H9 (cell line): ENCODE measurements at regions not wholly inside any gene's neighbourhood (a gene's known extent, or its start where the extent isn't known, plus 50 kb on each side); places are given as distances from the start of the nearest gene placed in this dataset.

Experiments
- DNase-seq: peaks from one replicate; pipeline ENCODE4 v3.0.0-alpha.2; 2017
- H2AFZ ChIP-seq: one replicate; pipeline ENCODE4 v1.6.1; 2013; ENCODE audit warnings: mild to moderate bottlenecking, low read length, control low read depth, moderate library complexity
- H2AK5ac ChIP-seq: 2 replicates; pipeline ENCODE4 v1.6.1; 2013; ENCODE audit warnings: low read length, control low read depth, mixed read lengths; ENCODE audit not compliant: insufficient read length
- H2BK120ac ChIP-seq: one replicate; pipeline ENCODE4 v1.6.1; 2013; ENCODE audit warnings: low read depth, mild to moderate bottlenecking, low read length, control low read depth, inconsistent platforms; ENCODE audit not compliant: poor library complexity, severe bottlenecking
- H2BK12ac ChIP-seq: 2 replicates; pipeline ENCODE4 v1.6.1; 2013; ENCODE audit warnings: low read length, control low read depth, mixed read lengths, low read depth; ENCODE audit not compliant: insufficient read length
- H2BK15ac ChIP-seq: 2 replicates; pipeline ENCODE4 v1.6.1; 2013; ENCODE audit warnings: low read depth, low read length, control low read depth
- H2BK20ac ChIP-seq: one replicate; pipeline ENCODE4 v1.6.1; 2013; ENCODE audit warnings: low read depth, mild to moderate bottlenecking, low read length, control low read depth, inconsistent platforms; ENCODE audit not compliant: poor library complexity, severe bottlenecking
- H2BK5ac ChIP-seq: 2 replicates; pipeline ENCODE4 v1.6.1; 2013; ENCODE audit warnings: low read length, control low read depth, mixed read lengths; ENCODE audit not compliant: insufficient read length
- H3K14ac ChIP-seq: 2 replicates; pipeline ENCODE4 v1.6.1; 2013; ENCODE audit warnings: low read length, control low read depth; ENCODE audit not compliant: insufficient read depth
- H3K18ac ChIP-seq: 2 replicates; pipeline ENCODE4 v1.6.1; 2013; ENCODE audit warnings: low read depth, mild to moderate bottlenecking, mixed read lengths, low read length, control low read depth; ENCODE audit not compliant: insufficient read length
- H3K23ac ChIP-seq: 2 replicates; pipeline ENCODE4 v1.6.1; 2013; ENCODE audit warnings: low read length, control low read depth, mixed read lengths, low read depth; ENCODE audit not compliant: insufficient read length
- H3K23me2 ChIP-seq: 2 replicates; pipeline ENCODE4 v1.6.1; 2013; ENCODE audit warnings: low read depth, mild to moderate bottlenecking, mixed read lengths, low read length, control low read depth; ENCODE audit not compliant: insufficient read length, poor library complexity, severe bottlenecking
- H3K27ac ChIP-seq: 2 replicates; pipeline ENCODE4 v1.5.1; 2013; ENCODE audit warnings: low read length, control low read depth, mixed read lengths, low read depth; ENCODE audit not compliant: insufficient read length
- H3K27me3 ChIP-seq: 2 replicates; pipeline ENCODE4 v1.6.1; 2013; ENCODE audit warnings: low read length, control low read depth, inconsistent platforms; ENCODE audit not compliant: insufficient read depth
- H3K4ac ChIP-seq: 2 replicates; pipeline ENCODE4 v1.6.1; 2013; ENCODE audit warnings: low read depth, mild to moderate bottlenecking, control low read depth, inconsistent platforms, low read length, moderate library complexity
- H3K4me1 ChIP-seq: 2 replicates; pipeline ENCODE4 v1.6.1; 2013; ENCODE audit warnings: low read length, control low read depth, inconsistent platforms; ENCODE audit not compliant: insufficient read depth
- H3K4me2 ChIP-seq: 2 replicates; pipeline ENCODE4 v1.6.1; 2013; ENCODE audit warnings: low read length, control low read depth, mixed read lengths; ENCODE audit not compliant: insufficient read length, insufficient read depth
- H3K56ac ChIP-seq: 2 replicates; pipeline ENCODE4 v1.6.1; 2013; ENCODE audit warnings: low read depth, mild to moderate bottlenecking, mixed read lengths, low read length, control low read depth; ENCODE audit not compliant: insufficient read length
- H3K79me1 ChIP-seq: 2 replicates; pipeline ENCODE4 v1.6.1; 2013; ENCODE audit warnings: low read depth, mild to moderate bottlenecking, moderate library complexity, low read length, control low read depth, inconsistent platforms; ENCODE audit not compliant: insufficient read depth, poor library complexity, severe bottlenecking
- H3K79me2 ChIP-seq: 2 replicates; pipeline ENCODE4 v1.6.1; 2013; ENCODE audit warnings: low read length, control low read depth, inconsistent platforms; ENCODE audit not compliant: insufficient read depth
- H3K9ac ChIP-seq: 2 replicates; pipeline ENCODE4 v1.6.1; 2013; ENCODE audit warnings: low read length, control low read depth, mixed read lengths; ENCODE audit not compliant: insufficient read length; ENCODE audit errors: extremely low read depth
- H3K9me3 ChIP-seq: one replicate; pipeline ENCODE4 v1.6.1; 2013; ENCODE audit warnings: low read depth, low read length, inconsistent platforms; ENCODE audit not compliant: control insufficient read depth
- H3T11ph ChIP-seq: one replicate; pipeline ENCODE4 v1.6.1; 2013; ENCODE audit warnings: mild to moderate bottlenecking, low read length, control low read depth, inconsistent platforms
- H4K20me1 ChIP-seq: one replicate; pipeline ENCODE4 v1.6.1; 2013; ENCODE audit not compliant: control insufficient read depth, insufficient read length, insufficient read depth
- H4K5ac ChIP-seq: 2 replicates; pipeline ENCODE4 v1.6.1; 2013; ENCODE audit warnings: low read depth, mild to moderate bottlenecking, mixed read lengths, low read length, control low read depth; ENCODE audit not compliant: insufficient read length
- H4K8ac ChIP-seq: replicated peaks from 2 replicates; pipeline ENCODE4 v1.6.1; 2013; ENCODE audit warnings: low read length, control low read depth, mixed read lengths, low read depth; ENCODE audit not compliant: insufficient read length
- H4K91ac ChIP-seq: 2 replicates; pipeline ENCODE4 v1.6.1; 2013; ENCODE audit warnings: low read depth, mild to moderate bottlenecking, moderate library complexity, mixed read lengths, low read length, control low read depth; ENCODE audit not compliant: insufficient read length
- H3K27ac Mint-ChIP-seq, 3 experiments: 2 replicates in 2 of 3; 3 replicates in 1 of 3; pipeline ENCODE4 v1.8.0; 2020 to 2021; ENCODE audit warnings: mixed read lengths in 3 of 3, mild to moderate bottlenecking in 1 of 3, moderate library complexity in 1 of 3
- H3K27me3 Mint-ChIP-seq: 2 replicates; pipeline ENCODE4 v1.8.0; 2021; ENCODE audit warnings: low read depth, mild to moderate bottlenecking, moderate library complexity, mixed read lengths
- H3K36me3 Mint-ChIP-seq, 3 experiments: 2 replicates in 2 of 3; 3 replicates in 1 of 3; pipeline ENCODE4 v1.8.0; 2020 to 2021; ENCODE audit warnings: low read depth in 3 of 3, mixed read lengths in 3 of 3; ENCODE audit not compliant: insufficient read depth in 1 of 3
- H3K4me1 Mint-ChIP-seq, 2 experiments: 2 replicates each; pipeline ENCODE4 v1.8.0; 2020; ENCODE audit warnings: mixed read lengths in 2 of 2
- H3K4me3 Mint-ChIP-seq, 2 experiments: 2 replicates in 1 of 2; 3 replicates in 1 of 2; pipeline ENCODE4 v1.8.0; 2020 to 2021; ENCODE audit warnings: mild to moderate bottlenecking in 2 of 2, mixed read lengths in 2 of 2, moderate library complexity in 1 of 2
- H3K9me3 Mint-ChIP-seq, 2 experiments: 2 replicates in 1 of 2; 3 replicates in 1 of 2; pipeline ENCODE4 v1.8.0; 2020; ENCODE audit warnings: mild to moderate bottlenecking in 2 of 2, mixed read lengths in 2 of 2, moderate library complexity in 1 of 2
- WGBS: extraction: QIAGEN DNeasy Blood & Tissue Kit; methylation state at CpG from one replicate; pipeline ENCODE4 v1.1.7; 2013; ENCODE audit warnings: missing lambda C conversion rate, low lambda C conversion rate, mixed read lengths; ENCODE audit not compliant: insufficient read length; ENCODE audit errors: extremely low coverage; 5-methylcytosine and 5-hydroxymethylcytosine counted together
- TF ChIP-seq, protein P1 (sequence below): fragments of 200-600 bp; sonication (generic); conservative IDR thresholded peaks from 3 replicates; pipeline ENCODE4 v1.8.0; 2021; ENCODE audit warnings: antibody characterized with exemption, mild to moderate bottlenecking

DNA sequence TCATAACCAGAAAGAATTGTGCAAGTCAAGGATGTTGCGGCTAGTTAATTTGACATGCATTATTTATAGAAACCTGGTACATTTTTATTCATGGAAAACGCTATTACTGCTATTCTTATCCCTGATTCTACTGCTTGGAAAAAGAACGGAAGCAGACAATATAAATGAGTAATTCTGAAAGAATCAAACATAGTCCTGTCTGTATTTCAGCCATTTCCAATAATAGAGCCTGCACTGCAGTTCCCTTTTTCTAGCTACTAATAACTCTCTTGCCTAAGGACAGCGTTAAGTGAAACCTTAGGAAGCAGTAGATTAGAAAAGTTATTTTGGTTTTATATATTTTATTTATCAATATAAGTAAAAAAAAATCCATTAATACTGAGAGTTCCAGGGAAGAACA, 414.9 kb downstream of the CYLC2 start:
- H2BK12ac ChIP-seq: no peak overlapping the region
- no peaks in the 10 kb centered on the region for H3K79me1 ChIP-seq
- Mint-ChIP-seq H3K4me3 (no peak overlapping the region), H3K9me3 (no peaks in the 10 kb centered on the region), H3K4me1 (no peaks in the 10 kb centered on the region), H3K27me3 (no peaks in the 10 kb centered on the region), H3K27ac (no peak overlapping the region), H3K36me3 (no peaks in the 10 kb centered on the region)
- no peak overlapping the region for H4K8ac ChIP-seq
- WGBS: no CpG with 5 or more reads among the region's 4 CpGs
- H2BK5ac ChIP-seq: no peak overlapping the region
- no peak for DNase-seq
- H3K9ac ChIP-seq: no peak overlapping the region
- no peaks in the 10 kb centered on the region for H4K20me1 ChIP-seq
- no peak overlapping the region for H3K4me2 ChIP-seq
- H4K5ac ChIP-seq: no peak overlapping the region
- no peaks in the 10 kb centered on the region for H3K9me3 ChIP-seq
- H4K91ac ChIP-seq: no peak overlapping the region
- no peaks in the 10 kb centered on the region for H3K27me3 ChIP-seq
- no peaks in the 10 kb centered on the region for H3K4me1 ChIP-seq
- no peak overlapping the region for H3K27ac ChIP-seq
- H2BK120ac ChIP-seq: no peak overlapping the region
- H3K4ac ChIP-seq: no peak overlapping the region
- TF ChIP-seq, protein P1, sequence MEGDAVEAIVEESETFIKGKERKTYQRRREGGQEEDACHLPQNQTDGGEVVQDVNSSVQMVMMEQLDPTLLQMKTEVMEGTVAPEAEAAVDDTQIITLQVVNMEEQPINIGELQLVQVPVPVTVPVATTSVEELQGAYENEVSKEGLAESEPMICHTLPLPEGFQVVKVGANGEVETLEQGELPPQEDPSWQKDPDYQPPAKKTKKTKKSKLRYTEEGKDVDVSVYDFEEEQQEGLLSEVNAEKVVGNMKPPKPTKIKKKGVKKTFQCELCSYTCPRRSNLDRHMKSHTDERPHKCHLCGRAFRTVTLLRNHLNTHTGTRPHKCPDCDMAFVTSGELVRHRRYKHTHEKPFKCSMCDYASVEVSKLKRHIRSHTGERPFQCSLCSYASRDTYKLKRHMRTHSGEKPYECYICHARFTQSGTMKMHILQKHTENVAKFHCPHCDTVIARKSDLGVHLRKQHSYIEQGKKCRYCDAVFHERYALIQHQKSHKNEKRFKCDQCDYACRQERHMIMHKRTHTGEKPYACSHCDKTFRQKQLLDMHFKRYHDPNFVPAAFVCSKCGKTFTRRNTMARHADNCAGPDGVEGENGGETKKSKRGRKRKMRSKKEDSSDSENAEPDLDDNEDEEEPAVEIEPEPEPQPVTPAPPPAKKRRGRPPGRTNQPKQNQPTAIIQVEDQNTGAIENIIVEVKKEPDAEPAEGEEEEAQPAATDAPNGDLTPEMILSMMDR: no peak
- no peak overlapping the region for H3K23ac ChIP-seq
- no peaks in the 10 kb centered on the region for H3K79me2 ChIP-seq
- H2BK20ac ChIP-seq: no peak overlapping the region
- H2AK5ac ChIP-seq: no peak overlapping the region
- H3K18ac ChIP-seq: no peak overlapping the region
- no peak overlapping the region for H3K14ac ChIP-seq
- no peak overlapping the region for H2AFZ ChIP-seq
- no peaks in the 10 kb centered on the region for H3K23me2 ChIP-seq
- H2BK15ac ChIP-seq: no peak overlapping the region
- no peak overlapping the region for H3T11ph ChIP-seq
- no peak overlapping the region for H3K56ac ChIP-seq
